GM03348 (cell line): ENCODE measurements at regions not wholly inside any gene's neighbourhood (a gene's known extent, or its start where the extent isn't known, plus 50 kb on each side); places are given as distances from the start of the nearest gene placed in this dataset.
A peak's percentile ranks its signal among the peaks of the same experiment; 100 is the strongest.

Experiments
- DNase-seq: peaks from one replicate; pipeline ENCODE4 v3.0.0; 2012; ENCODE audit warnings: low spot score

GRCh38 chr5:159702301-159702700 lies 214.0 kb upstream of the ADRA1B start:
- no peak for DNase-seq

- DNase-seq = no peak
Measured at GRCh38 chr5:159702826-159703225, 213.5 kb upstream of the ADRA1B start.

GRCh38 chr5:159704160-159704559 lies 212.1 kb upstream of the ADRA1B start:
- DNase-seq = peak; percentile 9

- no peak for DNase-seq
Measured at GRCh38 chr5:159705948-159706347, 210.3 kb upstream of the ADRA1B start.

- DNase-seq = no peak
Measured at GRCh38 chr5:159708090-159708489, 208.2 kb upstream of the ADRA1B start.

- DNase-seq = no peak
Measured at GRCh38 chr5:159712672-159713071, 203.6 kb upstream of the ADRA1B start.

- DNase-seq = no peak
Measured at GRCh38 chr5:159713254-159713653, 203.0 kb upstream of the ADRA1B start.

GRCh38 chr5:159713773-159714172 lies 202.5 kb upstream of the ADRA1B start:
- DNase-seq = no peak

GRCh38 chr5:159725475-159725874 lies 190.8 kb upstream of the ADRA1B start:
- DNase-seq = no peak

GRCh38 chr5:159727167-159727566 lies 189.1 kb upstream of the ADRA1B start:
- no peak for DNase-seq

GRCh38 chr5:159730285-159730684 lies 186.0 kb upstream of the ADRA1B start:
- no peak for DNase-seq

- no peak for DNase-seq
Measured at GRCh38 chr5:159732220-159732619, 184.1 kb upstream of the ADRA1B start.

- no peak for DNase-seq
Measured at GRCh38 chr5:159734366-159734765, 181.9 kb upstream of the ADRA1B start.

- DNase-seq = no peak
Measured at GRCh38 chr5:159735036-159735435, 181.2 kb upstream of the ADRA1B start.

- DNase-seq = no peak
Measured at GRCh38 chr5:159735749-159736660, 180.3 kb upstream of the ADRA1B start.

GRCh38 chr5:159736844-159737243 lies 179.4 kb upstream of the ADRA1B start:
- DNase-seq = no peak

GRCh38 chr5:159737263-159737662 lies 179.0 kb upstream of the ADRA1B start:
- no peak for DNase-seq

- no peak for DNase-seq
Measured at GRCh38 chr5:159741829-159742322, 174.4 kb upstream of the ADRA1B start.

- no peak for DNase-seq
Measured at GRCh38 chr5:159743234-159743633, 173.0 kb upstream of the ADRA1B start.

- DNase-seq = no peak
Measured at GRCh38 chr5:159746707-159747106, 169.6 kb upstream of the ADRA1B start.

GRCh38 chr5:159749146-159749545 lies 167.1 kb upstream of the ADRA1B start:
- DNase-seq = peak; percentile 39

GRCh38 chr5:159750226-159750625 lies 166.1 kb upstream of the ADRA1B start:
- DNase-seq = no peak

- DNase-seq = no peak
Measured at GRCh38 chr5:159751459-159751858, 164.8 kb upstream of the ADRA1B start.
